Endometrium (tissue), 2 donors: ENCODE measurements at regions not wholly inside any gene's neighbourhood (a gene's known extent, or its start where the extent isn't known, plus 50 kb on each side); places are given as distances from the start of the nearest gene placed in this dataset.

Experiments
- FAIRE-seq: peaks from 2 replicates; lab custom pipeline; 2012; peaks lifted over from hg19 to GRCh38; lab: Jason Lieb, UNC
- donor health status: control.
- donor health status: control.

DNA sequence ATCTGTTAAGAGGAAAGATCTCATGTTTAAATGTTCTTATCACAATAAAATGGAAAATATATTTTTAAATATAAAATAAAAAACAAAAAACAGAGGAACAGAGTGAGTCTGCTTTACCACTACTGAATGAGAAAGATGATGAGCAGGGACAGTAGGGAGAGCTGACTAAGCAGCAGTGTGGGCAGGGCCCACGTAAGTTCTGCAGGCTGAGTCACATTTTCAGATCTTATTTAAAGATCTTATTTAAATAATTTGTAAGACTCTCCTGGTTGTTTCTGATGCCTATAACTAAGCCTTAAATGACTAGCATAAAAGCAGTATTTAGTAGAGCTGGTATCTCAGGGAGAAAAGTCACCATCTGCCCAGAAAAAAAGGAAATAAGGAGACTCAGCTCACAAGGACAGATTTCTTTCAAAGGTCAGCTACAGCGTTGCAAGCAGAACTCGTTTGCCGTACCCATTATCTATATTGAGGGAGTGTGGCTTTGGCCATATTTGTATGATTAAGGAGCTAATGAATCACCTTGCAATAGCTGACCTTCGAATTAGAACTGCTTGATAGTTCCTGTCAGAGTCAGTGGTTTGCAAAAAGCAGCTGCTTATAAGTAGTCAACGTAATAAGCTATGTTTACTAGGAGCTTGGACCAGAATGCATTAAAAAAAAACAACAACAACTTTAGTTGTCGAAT is 322.1 kb upstream of the CHAC2 start:
- no peak for FAIRE-seq

- no peak for FAIRE-seq
These were observed 324.8 kb upstream of the CHAC2 start for GRCh38 chr2:53442783-53443182.

GRCh38 chr2:53442093-53442492 is 325.5 kb upstream of the CHAC2 start:
- no peak for FAIRE-seq

DNA sequence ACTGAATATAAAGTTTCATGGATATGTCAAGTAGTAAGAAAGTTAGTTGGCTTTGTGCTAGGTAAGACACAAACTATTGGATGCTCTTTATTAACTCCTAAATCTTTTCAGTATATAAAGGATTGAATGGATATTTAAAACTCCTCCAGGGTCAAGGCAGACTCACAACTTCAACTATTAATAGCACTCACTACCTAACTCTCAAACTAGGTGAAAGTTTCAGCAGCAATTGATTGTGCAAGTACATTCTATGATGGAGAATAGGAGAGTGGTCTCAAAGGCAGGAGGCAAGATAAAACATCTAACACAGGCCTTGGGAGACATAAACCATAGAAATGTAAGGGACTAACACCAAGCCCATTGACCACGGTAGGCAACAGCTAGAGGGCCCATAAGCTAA is 328.9 kb upstream of the CHAC2 start:
- no peak for FAIRE-seq

- FAIRE-seq: no peak
These were observed 329.5 kb upstream of the CHAC2 start for GRCh38 chr2:53438100-53438499.

DNA sequence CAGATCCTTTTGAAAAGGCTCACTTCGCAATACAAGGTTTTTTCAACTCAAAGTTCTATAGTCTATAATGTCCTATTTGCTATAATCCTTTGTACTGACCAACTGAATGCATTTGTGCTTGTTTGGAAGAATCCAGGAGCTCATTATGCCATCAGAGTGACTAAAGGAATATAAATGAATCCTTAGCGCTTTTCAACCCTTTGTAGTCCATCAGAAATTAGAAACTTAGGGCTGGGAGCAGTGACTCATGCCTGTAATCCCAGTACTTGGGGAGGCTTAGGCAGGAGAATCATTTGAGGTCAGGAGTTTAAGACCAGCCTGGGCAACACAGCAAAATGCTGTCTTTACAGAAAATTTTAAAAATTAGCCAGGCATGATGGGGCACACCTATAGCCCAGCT is 330.2 kb upstream of the CHAC2 start:
- no peak for FAIRE-seq

- FAIRE-seq: no peak
These were observed 330.7 kb upstream of the CHAC2 start for GRCh38 chr2:53436882-53437281.

GRCh38 chr2:53435610-53436009 is 332.0 kb upstream of the CHAC2 start:
- FAIRE-seq: no peak

GRCh38 chr2:53434466-53434865 is 333.1 kb upstream of the CHAC2 start:
- FAIRE-seq: no peak

- FAIRE-seq: no peak
These were observed 334.7 kb upstream of the CHAC2 start for GRCh38 chr2:53432936-53433335.

DNA sequence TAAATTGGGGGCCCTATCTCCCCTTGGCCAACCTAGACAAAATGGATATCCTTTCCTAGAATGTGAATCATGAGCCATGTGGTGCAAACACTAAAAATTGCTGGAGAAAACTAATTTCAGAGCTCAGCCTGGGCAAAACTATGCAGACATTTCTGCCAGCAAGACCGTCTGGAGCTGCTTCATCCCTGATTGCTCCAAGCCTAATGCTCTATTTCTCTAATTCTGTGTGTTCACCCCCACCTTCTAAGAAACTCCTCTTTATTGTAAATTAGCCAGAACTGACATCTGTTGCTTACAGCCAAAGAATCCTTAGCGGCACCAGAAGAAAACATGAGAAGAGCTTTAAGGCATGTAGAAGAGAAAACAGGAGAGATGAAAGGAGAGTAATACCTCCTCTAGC is 337.7 kb upstream of the CHAC2 start:
- no peak for FAIRE-seq

GRCh38 chr2:53424902-53425301 is 342.7 kb upstream of the CHAC2 start:
- FAIRE-seq: no peak

- FAIRE-seq: no peak
These were observed 344.1 kb upstream of the CHAC2 start for GRCh38 chr2:53423465-53423864.

- FAIRE-seq: no peak
These were observed 344.6 kb upstream of the CHAC2 start for GRCh38 chr2:53422979-53423378.

GRCh38 chr2:53417385-53417784 is 350.2 kb upstream of the CHAC2 start:
- FAIRE-seq: no peak

DNA sequence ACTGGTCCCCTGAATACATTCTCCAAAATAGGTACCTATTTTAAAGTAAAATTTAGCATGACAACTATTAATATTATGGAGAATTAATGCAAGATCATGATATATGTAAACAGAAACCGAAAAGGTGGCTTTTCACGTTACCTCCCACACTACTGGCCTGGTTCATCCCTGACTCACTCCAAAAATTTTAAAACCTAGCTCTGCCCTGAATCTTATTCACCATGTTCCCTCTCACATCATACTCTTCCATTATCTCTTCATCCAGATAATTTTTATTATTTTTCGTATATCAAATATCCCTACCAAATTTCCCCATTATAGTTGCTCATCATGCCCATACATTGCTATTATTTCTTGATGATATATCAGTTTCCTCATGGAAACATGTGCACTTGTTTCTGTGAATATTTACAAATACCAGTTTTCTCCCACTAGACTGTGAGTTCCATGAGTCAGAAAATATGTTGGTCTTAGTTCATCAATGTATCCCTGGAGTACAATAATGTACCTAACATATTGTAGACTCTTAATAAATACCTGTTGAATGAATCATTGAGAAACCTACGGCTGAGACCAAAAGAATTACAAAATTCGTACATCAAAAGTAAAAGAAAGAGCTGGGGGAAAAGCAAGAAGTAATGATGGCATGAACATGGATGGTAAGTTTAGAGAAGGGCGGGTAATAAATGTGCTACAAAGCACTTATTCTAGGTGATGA is 360.1 kb upstream of the CHAC2 start:
- no peak for FAIRE-seq

GRCh38 chr2:53403792-53404413 is 363.7 kb upstream of the CHAC2 start:
- FAIRE-seq: no peak

GRCh38 chr2:53397085-53397484 is 370.5 kb upstream of the CHAC2 start:
- no peak for FAIRE-seq

DNA sequence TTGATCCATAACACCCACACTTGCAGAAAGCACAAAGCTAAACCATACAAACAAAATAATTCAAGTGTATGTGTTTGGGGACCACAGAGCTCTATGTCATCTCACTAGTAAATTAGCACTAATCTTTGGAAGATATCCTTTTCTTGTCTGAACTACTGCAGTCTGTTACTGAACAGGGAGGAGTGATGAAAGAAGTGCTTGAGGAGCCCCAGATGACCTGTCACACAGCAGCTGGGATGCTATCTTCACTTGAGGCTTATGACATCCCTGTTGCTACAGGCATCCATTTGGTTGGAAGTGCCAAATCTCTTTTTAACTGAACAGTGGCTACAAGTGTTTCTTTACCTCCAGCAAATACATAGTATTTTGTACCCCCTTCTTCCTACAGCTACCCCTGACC is 386.3 kb upstream of the CHAC2 start:
- FAIRE-seq: no peak

DNA sequence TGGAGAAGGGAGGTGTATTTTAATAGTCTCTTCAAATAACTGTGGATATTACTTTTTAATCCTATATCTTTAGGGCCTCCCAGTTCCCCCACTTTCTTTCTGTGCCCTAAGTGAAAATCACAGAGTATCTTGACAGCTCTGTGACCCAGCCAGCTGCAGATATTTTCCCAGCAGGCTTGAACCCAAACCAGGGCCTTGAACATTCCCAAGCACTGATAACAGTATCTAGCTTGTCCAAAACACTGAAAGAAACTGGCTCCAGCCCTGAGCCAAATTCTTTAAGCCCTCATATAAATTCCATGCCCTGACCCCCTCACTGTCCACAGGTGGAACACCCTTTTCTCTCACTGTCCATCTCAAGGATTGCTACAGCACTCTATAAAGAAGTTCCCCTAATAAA is 388.1 kb upstream of the CHAC2 start:
- FAIRE-seq: no peak

DNA sequence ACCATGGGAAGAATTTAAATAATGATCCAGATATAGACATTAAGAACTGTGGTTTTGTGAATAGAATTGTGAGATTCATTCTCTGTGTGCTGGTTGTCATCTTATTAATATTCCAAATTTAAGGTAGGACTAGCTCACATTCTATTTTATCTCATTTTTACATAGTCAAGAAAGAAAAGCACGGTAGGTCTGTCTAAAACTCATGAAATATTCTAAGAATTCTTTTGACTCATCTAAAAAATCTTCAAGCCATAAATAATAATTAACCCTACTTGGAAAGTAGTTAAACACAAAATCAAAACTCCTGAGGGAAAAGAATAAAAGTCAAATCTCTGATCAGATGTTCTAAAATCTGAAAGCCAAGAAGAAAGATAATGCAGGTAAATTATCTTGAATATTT is 388.8 kb upstream of the CHAC2 start:
- no peak for FAIRE-seq

DNA sequence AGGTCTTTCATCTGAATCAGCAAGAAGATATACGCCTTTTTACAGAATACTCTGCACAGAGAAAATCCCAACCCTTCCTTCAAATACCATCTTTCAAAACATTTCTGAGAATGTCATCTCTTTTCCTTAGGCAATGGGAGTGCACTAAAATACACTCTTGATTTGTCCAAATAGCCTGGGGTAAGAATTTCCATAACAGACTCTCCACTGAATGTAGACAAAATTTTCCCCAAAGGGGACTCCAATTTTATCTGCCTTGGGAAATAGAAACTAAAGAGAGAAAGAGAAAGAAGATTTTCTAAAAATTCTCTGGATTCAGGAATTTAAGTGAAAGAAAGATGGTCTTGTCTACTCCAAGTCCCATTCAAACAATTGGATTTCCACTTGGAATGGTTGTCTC is 394.5 kb upstream of the CHAC2 start:
- no peak for FAIRE-seq

DNA sequence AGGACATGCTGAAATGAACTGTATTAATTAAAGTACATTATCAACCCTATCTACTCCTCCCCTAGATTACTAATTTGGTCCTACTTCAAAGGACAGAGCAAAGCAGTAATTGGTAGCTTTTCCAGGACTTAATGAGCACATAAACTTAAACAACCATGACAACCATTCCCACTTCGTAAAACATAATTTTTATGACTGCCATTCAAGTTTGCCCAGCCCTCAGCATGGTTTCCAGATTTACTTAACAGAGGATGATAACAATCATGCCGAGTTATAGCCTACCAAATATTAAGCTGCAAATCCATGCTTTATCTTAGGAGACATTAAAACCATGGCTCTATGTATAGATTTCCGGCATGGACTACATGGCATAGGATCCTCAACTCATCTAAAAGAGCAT is 401.1 kb upstream of the CHAC2 start:
- peak; percentile 97 for FAIRE-seq

GRCh38 chr2:53362934-53363333 is 404.7 kb upstream of the CHAC2 start:
- FAIRE-seq: no peak
